ENCODE measurements at regions not wholly inside any gene's neighbourhood (a gene's known extent, or its start where the extent isn't known, plus 50 kb on each side); places are given as distances from the start of the nearest gene placed in this dataset.

DNA sequence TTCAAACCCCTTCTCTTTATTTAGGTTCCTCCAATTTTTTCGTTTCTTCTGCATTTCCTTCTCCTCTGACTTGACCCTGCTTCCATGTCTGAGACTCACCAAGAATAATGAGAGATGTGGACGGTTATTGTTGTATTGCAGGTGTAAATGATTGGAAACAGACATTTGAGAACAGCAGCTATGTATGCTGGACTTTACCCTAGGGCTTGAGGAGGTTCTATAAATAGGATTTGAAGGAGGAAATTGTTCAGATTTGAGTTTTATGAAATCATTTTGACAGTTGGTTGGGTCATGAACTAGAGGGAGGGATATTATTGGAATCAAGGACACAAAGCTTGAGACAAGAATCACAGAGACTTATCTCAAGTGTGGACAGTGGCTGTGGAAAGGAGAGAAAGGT lies 614.6 kb upstream of the CPEB2 start:
- H3K4me3 ChIP-seq (ENCODE audit: low read depth, low read length): no peak overlapping the region
- no peak for DNase-seq (ENCODE audit: low read depth)
- TF ChIP-seq, protein P1, sequence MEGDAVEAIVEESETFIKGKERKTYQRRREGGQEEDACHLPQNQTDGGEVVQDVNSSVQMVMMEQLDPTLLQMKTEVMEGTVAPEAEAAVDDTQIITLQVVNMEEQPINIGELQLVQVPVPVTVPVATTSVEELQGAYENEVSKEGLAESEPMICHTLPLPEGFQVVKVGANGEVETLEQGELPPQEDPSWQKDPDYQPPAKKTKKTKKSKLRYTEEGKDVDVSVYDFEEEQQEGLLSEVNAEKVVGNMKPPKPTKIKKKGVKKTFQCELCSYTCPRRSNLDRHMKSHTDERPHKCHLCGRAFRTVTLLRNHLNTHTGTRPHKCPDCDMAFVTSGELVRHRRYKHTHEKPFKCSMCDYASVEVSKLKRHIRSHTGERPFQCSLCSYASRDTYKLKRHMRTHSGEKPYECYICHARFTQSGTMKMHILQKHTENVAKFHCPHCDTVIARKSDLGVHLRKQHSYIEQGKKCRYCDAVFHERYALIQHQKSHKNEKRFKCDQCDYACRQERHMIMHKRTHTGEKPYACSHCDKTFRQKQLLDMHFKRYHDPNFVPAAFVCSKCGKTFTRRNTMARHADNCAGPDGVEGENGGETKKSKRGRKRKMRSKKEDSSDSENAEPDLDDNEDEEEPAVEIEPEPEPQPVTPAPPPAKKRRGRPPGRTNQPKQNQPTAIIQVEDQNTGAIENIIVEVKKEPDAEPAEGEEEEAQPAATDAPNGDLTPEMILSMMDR (IDR thresholded peaks at IDR 0.05; ENCODE audit: low read depth, low read length, missing control alignments): no peak

GRCh38 chr4:14392378-14392777 lies 609.9 kb upstream of the CPEB2 start:
- DNase-seq (ENCODE audit: low read depth): no peak
- TF ChIP-seq, protein P1 (IDR thresholded peaks at IDR 0.05; ENCODE audit: low read depth, low read length, missing control alignments): no peak
- no peak overlapping the region for H3K4me3 ChIP-seq (ENCODE audit: low read depth, low read length)

- TF ChIP-seq, protein P1 (IDR thresholded peaks at IDR 0.05; ENCODE audit: low read depth, low read length, missing control alignments): no peak
- no peak for DNase-seq (ENCODE audit: low read depth)
- H3K4me3 ChIP-seq (ENCODE audit: low read depth, low read length): no peak overlapping the region
These were observed 606.1 kb upstream of the CPEB2 start for GRCh38 chr4:14396183-14396582.

GRCh38 chr4:14399848-14400247 lies 602.4 kb upstream of the CPEB2 start:
- H3K4me3 ChIP-seq (ENCODE audit: low read depth, low read length): no peak overlapping the region
- no peak for DNase-seq (ENCODE audit: low read depth)
- TF ChIP-seq, protein P1 (IDR thresholded peaks at IDR 0.05; ENCODE audit: low read depth, low read length, missing control alignments): no peak

- TF ChIP-seq, protein P1 (IDR thresholded peaks at IDR 0.05; ENCODE audit: low read depth, low read length, missing control alignments): no peak
- no peak overlapping the region for H3K4me3 ChIP-seq (ENCODE audit: low read depth, low read length)
- DNase-seq (ENCODE audit: low read depth): no peak
These were observed 602.0 kb upstream of the CPEB2 start for GRCh38 chr4:14400307-14400706.

GRCh38 chr4:14403132-14403531 lies 599.1 kb upstream of the CPEB2 start:
- TF ChIP-seq, protein P1 (IDR thresholded peaks at IDR 0.05; ENCODE audit: low read depth, low read length, missing control alignments): no peak
- DNase-seq (ENCODE audit: low read depth): no peak
- H3K4me3 ChIP-seq (ENCODE audit: low read depth, low read length): no peak overlapping the region

- no peak for DNase-seq (ENCODE audit: low read depth)
- H3K4me3 ChIP-seq (ENCODE audit: low read depth, low read length): no peak overlapping the region
- TF ChIP-seq, protein P1 (IDR thresholded peaks at IDR 0.05; ENCODE audit: low read depth, low read length, missing control alignments): no peak
These were observed 597.6 kb upstream of the CPEB2 start for GRCh38 chr4:14404730-14405129.

Data from GM12864 (cell line).